CD14-positive monocyte (primary cell): ENCODE measurements at regions not wholly inside any gene's neighbourhood (a gene's known extent, or its start where the extent isn't known, plus 50 kb on each side); places are given as distances from the start of the nearest gene placed in this dataset.

Experiments
- DNase-seq, 3 donors: peaks; one replicate each; pipeline ENCODE4 v3.0.0-alpha.2; 2011 to 2022
- H2AFZ ChIP-seq: 2 replicates; pipeline ENCODE4 v1.6.0; 2012; ENCODE audit warnings: mild to moderate bottlenecking, low read depth, low read length, inconsistent platforms; ENCODE audit not compliant: insufficient read depth, poor library complexity, severe bottlenecking
- H3K27ac ChIP-seq, 2 donors: 1 replicate in 1 of 2; 2 replicates in 1 of 2; pipeline ENCODE4 v1.5.1; 2012 to 2013; ENCODE audit warnings: low read length in 2 of 2, control low read depth in 1 of 2, inconsistent platforms in 1 of 2, low read depth in 1 of 2, mild to moderate bottlenecking in 1 of 2
- H3K27me3 ChIP-seq, 2 donors: one replicate each; pipeline versions ENCODE4 v1.6.0 to v1.6.1; 2011 to 2013; ENCODE audit warnings: low read length in 2 of 2; ENCODE audit not compliant: control insufficient read depth in 2 of 2, insufficient read depth in 2 of 2
- H3K36me3 ChIP-seq, 2 donors: replicated peaks in 1 of 2; 1 replicate in 1 of 2; 2 replicates in 1 of 2; pipeline versions ENCODE4 v1.5.1 to v1.6.1; 2012 to 2013; ENCODE audit warnings: low read length in 2 of 2, control low read depth in 1 of 2, inconsistent platforms in 1 of 2, mild to moderate bottlenecking in 1 of 2; ENCODE audit not compliant: insufficient read depth in 2 of 2, control insufficient read depth in 1 of 2
- H3K4me1 ChIP-seq, 2 donors: 1 replicate in 1 of 2; 2 replicates in 1 of 2; pipeline versions ENCODE4 v1.5.1 to v1.6.1; 2012 to 2013; ENCODE audit warnings: low read length in 2 of 2, control low read depth in 1 of 2, inconsistent platforms in 1 of 2, mild to moderate bottlenecking in 1 of 2, moderate library complexity in 1 of 2; ENCODE audit not compliant: insufficient read depth in 2 of 2, control insufficient read depth in 1 of 2
- H3K4me2 ChIP-seq: replicated peaks from 2 replicates; pipeline ENCODE3; 2012; ENCODE audit warnings: low read length, moderate library complexity, mild to moderate bottlenecking; ENCODE audit not compliant: poor library complexity, severe bottlenecking; ENCODE audit errors: extremely low read depth
- H3K4me3 ChIP-seq, 3 experiments: fragments of 200-600 bp in 1 of 3; sonication (generic) in 1 of 3; replicated peaks in 1 of 3; 1 replicate in 2 of 3; 2 replicates in 1 of 3; pipeline ENCODE4 v1.5.1; 2011 to 2013; ENCODE audit warnings: low read length in 3 of 3, mild to moderate bottlenecking in 3 of 3, control low read depth in 2 of 3, low read depth in 2 of 3, inconsistent platforms in 1 of 3, moderate library complexity in 1 of 3
- H3K79me2 ChIP-seq: 2 replicates; pipeline ENCODE4 v1.6.0; 2012; ENCODE audit warnings: mild to moderate bottlenecking, control low read depth, inconsistent platforms, low read length, moderate library complexity; ENCODE audit not compliant: insufficient read depth
- H3K9ac ChIP-seq: 2 replicates; pipeline ENCODE4 v1.6.0; 2017; ENCODE audit warnings: low read length, mild to moderate bottlenecking; ENCODE audit not compliant: insufficient read depth, poor library complexity, severe bottlenecking
- H3K9me3 ChIP-seq, 2 donors: replicated peaks in 1 of 2; 1 replicate in 1 of 2; 2 replicates in 1 of 2; pipeline versions ENCODE4 v1.5.1 to v1.6.1; 2012 to 2013; ENCODE audit warnings: low read length in 2 of 2, control low read depth in 1 of 2; ENCODE audit not compliant: control insufficient read depth in 1 of 2, insufficient read depth in 1 of 2
- H4K20me1 ChIP-seq: 2 replicates; pipeline ENCODE4 v1.6.0; 2012; ENCODE audit warnings: mild to moderate bottlenecking, low read length, control low read depth, moderate library complexity; ENCODE audit not compliant: insufficient read depth
- H3K27ac Mint-ChIP-seq, 7 donors: one replicate each; pipeline ENCODE4 v1.8.0; 2020; ENCODE audit warnings: mild to moderate bottlenecking in 7 of 7, mixed read lengths in 7 of 7, moderate library complexity in 6 of 7, inconsistent platforms in 2 of 7
- H3K27me3 Mint-ChIP-seq, 3 donors: one replicate each; pipeline ENCODE4 v1.8.0; 2021 to 2022; ENCODE audit warnings: low read depth in 3 of 3, mild to moderate bottlenecking in 3 of 3, mixed read lengths in 3 of 3, moderate library complexity in 3 of 3, inconsistent platforms in 1 of 3
- H3K36me3 Mint-ChIP-seq, 2 donors: one replicate each; pipeline ENCODE4 v1.8.0; 2020; ENCODE audit warnings: mixed read lengths in 2 of 2, inconsistent platforms in 1 of 2, mild to moderate bottlenecking in 1 of 2
- H3K4me1 Mint-ChIP-seq: one replicate; pipeline ENCODE4 v1.8.0; 2020; ENCODE audit warnings: mild to moderate bottlenecking, mixed read lengths
- H3K4me3 Mint-ChIP-seq, 2 donors: one replicate each; pipeline ENCODE4 v1.8.0; 2020; ENCODE audit warnings: mild to moderate bottlenecking in 2 of 2, mixed read lengths in 2 of 2, moderate library complexity in 1 of 2
- H3K9me3 Mint-ChIP-seq, 7 donors: one replicate each; pipeline ENCODE4 v1.8.0; 2020 to 2022; ENCODE audit warnings: mixed read lengths in 7 of 7, mild to moderate bottlenecking in 6 of 7, moderate library complexity in 6 of 7, inconsistent platforms in 2 of 7
- WGBS: methylation state at CpG from one replicate; pipeline ENCODE4 v1.1.5; 2013; ENCODE audit warnings: missing lambda C conversion rate; ENCODE audit not compliant: insufficient coverage; 5-methylcytosine and 5-hydroxymethylcytosine counted together
- intact Hi-C, 2 donors: fragments of 100-400 bp; cut with micrococcal nuclease; formaldehyde crosslinking; loops; one replicate each; pipeline versions ENCODE4 v1.15.0 to v1.15.1; 2023
- TF ChIP-seq, protein P1 (sequence below): fragments of 200-600 bp; IDR thresholded peaks from one replicate; pipeline ENCODE4 v1.8.0; 2022; ENCODE audit warnings: antibody characterized with exemption, mild to moderate bottlenecking

DNA sequence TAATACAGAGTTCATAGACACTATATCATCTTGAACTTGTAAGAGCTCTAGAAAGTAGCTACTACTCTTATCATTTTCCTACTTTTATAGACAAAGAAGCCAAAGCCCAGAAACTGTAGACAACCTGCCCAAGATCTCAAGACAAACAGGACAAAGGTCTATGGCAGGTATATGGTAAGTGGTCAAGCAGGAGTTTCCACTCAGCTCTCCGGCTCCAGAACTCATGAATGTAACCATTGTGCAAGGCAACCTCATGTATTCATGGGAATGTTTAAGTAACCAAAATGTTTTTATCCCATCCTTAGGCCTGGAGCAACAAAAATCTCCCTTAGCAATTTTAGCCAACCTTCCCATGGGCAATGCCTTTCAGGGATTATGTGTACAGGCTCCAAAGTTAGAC, 163.4 kb upstream of the PUM3 start:
- H3K4me3 ChIP-seq: no peak overlapping the region
- no peaks in the 10 kb centered on the region for H4K20me1 ChIP-seq
- intact Hi-C loops: no loop called here
- no peaks in the 10 kb centered on the region for H3K79me2 ChIP-seq
- no peak overlapping the region for H3K4me3 Mint-ChIP-seq
- H3K4me1 Mint-ChIP-seq: peaks cover under 1% of the 10 kb centered on the region
- no peak overlapping the region for H2AFZ ChIP-seq
- H3K27me3 Mint-ChIP-seq: peaks cover 0 to 2% (median 0%) of the 10 kb centered on the region in 3 donors
- no peaks in the 10 kb centered on the region for H3K36me3 Mint-ChIP-seq
- H3K27me3 ChIP-seq: no peaks in the 10 kb centered on the region
- no peaks in the 10 kb centered on the region for H3K36me3 ChIP-seq
- TF ChIP-seq, protein P1, sequence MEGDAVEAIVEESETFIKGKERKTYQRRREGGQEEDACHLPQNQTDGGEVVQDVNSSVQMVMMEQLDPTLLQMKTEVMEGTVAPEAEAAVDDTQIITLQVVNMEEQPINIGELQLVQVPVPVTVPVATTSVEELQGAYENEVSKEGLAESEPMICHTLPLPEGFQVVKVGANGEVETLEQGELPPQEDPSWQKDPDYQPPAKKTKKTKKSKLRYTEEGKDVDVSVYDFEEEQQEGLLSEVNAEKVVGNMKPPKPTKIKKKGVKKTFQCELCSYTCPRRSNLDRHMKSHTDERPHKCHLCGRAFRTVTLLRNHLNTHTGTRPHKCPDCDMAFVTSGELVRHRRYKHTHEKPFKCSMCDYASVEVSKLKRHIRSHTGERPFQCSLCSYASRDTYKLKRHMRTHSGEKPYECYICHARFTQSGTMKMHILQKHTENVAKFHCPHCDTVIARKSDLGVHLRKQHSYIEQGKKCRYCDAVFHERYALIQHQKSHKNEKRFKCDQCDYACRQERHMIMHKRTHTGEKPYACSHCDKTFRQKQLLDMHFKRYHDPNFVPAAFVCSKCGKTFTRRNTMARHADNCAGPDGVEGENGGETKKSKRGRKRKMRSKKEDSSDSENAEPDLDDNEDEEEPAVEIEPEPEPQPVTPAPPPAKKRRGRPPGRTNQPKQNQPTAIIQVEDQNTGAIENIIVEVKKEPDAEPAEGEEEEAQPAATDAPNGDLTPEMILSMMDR: no peak
- no peak overlapping the region for H3K9ac ChIP-seq
- H3K27ac ChIP-seq: no peak overlapping the region
- H3K27ac Mint-ChIP-seq: no peak overlapping the region
- peaks cover 10 to 18% of the 10 kb centered on the region in 2 donors for H3K9me3 ChIP-seq
- no peak for DNase-seq
- no peak overlapping the region for H3K4me2 ChIP-seq
- H3K9me3 Mint-ChIP-seq: peaks cover 8 to 31% (median 18%) of the 10 kb centered on the region in 7 donors
- WGBS: no CpG with 5 or more reads among the region's 1 CpG
- H3K4me1 ChIP-seq: peaks cover 0 to 6% of the 10 kb centered on the region in 2 donors

DNA sequence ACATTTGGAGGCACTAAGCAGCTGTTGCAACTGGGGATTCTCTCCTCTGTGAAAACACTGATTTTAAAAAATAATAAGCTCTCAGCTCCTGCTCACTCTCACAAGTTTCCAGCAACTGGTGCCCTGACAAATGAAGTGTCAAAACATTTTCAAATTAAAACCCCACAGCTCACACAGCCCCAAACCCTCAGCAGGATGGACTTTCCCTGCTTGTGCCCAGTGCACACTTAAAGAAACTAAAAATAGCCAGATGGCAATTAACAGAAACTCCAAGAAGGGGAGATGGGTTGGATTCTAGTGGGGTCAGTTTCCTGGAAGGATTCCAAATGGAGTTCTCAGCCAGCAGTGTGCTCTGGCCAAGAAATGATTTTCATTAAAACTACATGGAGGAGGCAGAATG, 163.0 kb upstream of the PUM3 start:
- Histone ChIP-seq H3K4me2 (no peak overlapping the region), H3K9ac (no peak overlapping the region), H3K9me3 (peaks cover 10 to 18% of the 10 kb centered on the region in 2 donors), H2AFZ (no peak overlapping the region), H4K20me1 (no peaks in the 10 kb centered on the region), H3K27me3 (no peaks in the 10 kb centered on the region), H3K36me3 (no peaks in the 10 kb centered on the region), H3K79me2 (no peaks in the 10 kb centered on the region), H3K4me3 (no peak overlapping the region), H3K4me1 (peaks cover 0 to 4% of the 10 kb centered on the region in 2 donors), H3K27ac (no peak overlapping the region)
- Mint-ChIP-seq H3K27ac (no peak overlapping the region), H3K27me3 (peaks cover 0 to 2% (median 0%) of the 10 kb centered on the region in 3 donors), H3K9me3 (peaks cover 8 to 31% (median 18%) of the 10 kb centered on the region in 7 donors), H3K36me3 (no peaks in the 10 kb centered on the region), H3K4me3 (no peak overlapping the region), H3K4me1 (no peaks in the 10 kb centered on the region)
- TF ChIP-seq, protein P1: no peak
- DNase-seq: no peak
- intact Hi-C loops: no loop called here
